Endothelial cell of umbilical vein (primary cell): ENCODE measurements at regions not wholly inside any gene's neighbourhood (a gene's known extent, or its start where the extent isn't known, plus 50 kb on each side); places are given as distances from the start of the nearest gene placed in this dataset.

Experiments
- BruUV-seq: library from RNA; stranded (reverse); fragments of 400-500 nt; replicated peaks from 2 replicates; lab custom pipeline; 2021; lab: Mats Ljungman, UMichigan
- CTCF ChIA-PET: fragments of 300-600, 350-600 bp; sonication (Branson Sonifier 250); formaldehyde crosslinking; loops from one replicate; lab custom pipeline; 2021; ENCODE audit warnings: antibody characterized with exemption, inconsistent platforms; lab: Charles Lee
- POLR2A ChIA-PET: fragments of 300-600, 350-600 bp; sonication (Branson Sonifier 250); formaldehyde crosslinking; loops from one replicate; lab custom pipeline; 2021; ENCODE audit warnings: antibody characterized with exemption, inconsistent platforms; lab: Charles Lee
- DNase-seq: peaks from one replicate; pipeline ENCODE4 v3.0.0-alpha.2; 2011; ENCODE audit warnings: low read depth, low spot score
- FAIRE-seq: peaks from 2 replicates; lab custom pipeline; 2011; peaks lifted over from hg19 to GRCh38; lab: Jason Lieb, UNC
- H2AFZ ChIP-seq: 2 replicates; pipeline ENCODE4 v1.6.0; 2012; ENCODE audit warnings: low read depth, low read length, control low read depth, inconsistent platforms
- H3K27ac ChIP-seq: 2 replicates; pipeline ENCODE4 v1.5.1; 2011; ENCODE audit warnings: low read depth, mild to moderate bottlenecking, control low read depth, low read length, moderate library complexity; ENCODE audit not compliant: insufficient read depth
- H3K27me3 ChIP-seq, 2 experiments: 2 replicates each; pipeline versions ENCODE4 v1.6.0 to v1.6.1; 2011; ENCODE audit warnings: low read length in 2 of 2, mixed read lengths in 1 of 2; ENCODE audit not compliant: control insufficient read depth in 2 of 2, insufficient read depth in 2 of 2
- H3K36me3 ChIP-seq, 2 experiments: 2 replicates in 1 of 2; 3 replicates in 1 of 2; pipeline ENCODE4 v1.5.1; 2011; ENCODE audit warnings: low read length in 2 of 2, mild to moderate bottlenecking in 1 of 2, moderate library complexity in 1 of 2; ENCODE audit not compliant: control insufficient read depth in 2 of 2, insufficient read depth in 2 of 2; ENCODE audit errors: extremely low read depth in 1 of 2
- H3K4me1 ChIP-seq: 3 replicates; pipeline ENCODE4 v1.5.1; 2011; ENCODE audit warnings: mild to moderate bottlenecking, low read length; ENCODE audit not compliant: control insufficient read depth, insufficient read depth; ENCODE audit errors: extremely low read depth
- H3K4me2 ChIP-seq: 2 replicates; pipeline ENCODE4 v1.6.1; 2011; ENCODE audit warnings: low read length, control low read depth, mixed read lengths; ENCODE audit not compliant: insufficient read depth
- H3K4me3 ChIP-seq, 3 experiments: fragments of 200-600 bp in 1 of 3; sonication (generic), shearing (Covaris generic) in 1 of 3; replicated peaks in 1 of 3; 2 replicates each; pipeline ENCODE4 v1.5.1; 2011 to 2016; ENCODE audit warnings: control low read depth in 3 of 3, low read length in 3 of 3, mild to moderate bottlenecking in 2 of 3, inconsistent platforms in 1 of 3, low read depth in 1 of 3, moderate library complexity in 1 of 3; ENCODE audit not compliant: insufficient read depth in 1 of 3
- H3K79me2 ChIP-seq: 2 replicates; pipeline ENCODE4 v1.6.0; 2012; ENCODE audit warnings: low read length, inconsistent platforms; ENCODE audit not compliant: control insufficient read depth, insufficient read depth
- H3K9ac ChIP-seq: replicated peaks from 2 replicates; pipeline ENCODE3; 2011; ENCODE audit warnings: low read length, control low read depth; ENCODE audit not compliant: insufficient read depth; ENCODE audit errors: extremely low read depth
- H3K9me1 ChIP-seq: replicated peaks from 3 replicates; pipeline ENCODE4 v1.6.0; 2011; ENCODE audit warnings: mild to moderate bottlenecking, low read length; ENCODE audit not compliant: control insufficient read depth, insufficient read depth; ENCODE audit errors: extremely low read depth
- H3K9me3 ChIP-seq: replicated peaks from 2 replicates; pipeline ENCODE4 v1.5.1; 2012; ENCODE audit warnings: low read length, inconsistent platforms; ENCODE audit not compliant: control insufficient read depth, insufficient read depth
- H4K20me1 ChIP-seq: replicated peaks from 2 replicates; pipeline ENCODE3; 2011; ENCODE audit warnings: mild to moderate bottlenecking, low read length; ENCODE audit not compliant: control insufficient read depth, insufficient read depth; ENCODE audit errors: extremely low read depth
- EZH2 ChIP-seq: IDR thresholded peaks from 2 replicates; pipeline ENCODE4 v1.6.1; 2012; ENCODE audit warnings: borderline replicate concordance, low read depth, mild to moderate bottlenecking, moderate library complexity, low read length, inconsistent platforms; ENCODE audit not compliant: severe bottlenecking
- FOS ChIP-seq: IDR thresholded peaks from 2 replicates; pipeline ENCODE4 v1.6.1; 2011; ENCODE audit warnings: mild to moderate bottlenecking, low read length, moderate library complexity, borderline replicate concordance; ENCODE audit not compliant: insufficient read depth
- GATA2 ChIP-seq: IDR thresholded peaks from 2 replicates; pipeline ENCODE4 v1.7.0; 2011; ENCODE audit warnings: low read depth, mild to moderate bottlenecking, moderate library complexity, mixed read lengths, low read length; ENCODE audit not compliant: insufficient read length, insufficient read depth
- JUN ChIP-seq: IDR thresholded peaks from 2 replicates; pipeline ENCODE4 v1.6.1; 2011; ENCODE audit warnings: borderline replicate concordance, low read depth; ENCODE audit not compliant: insufficient read length, insufficient read depth
- MYC ChIP-seq: IDR thresholded peaks from one replicate; pipeline ENCODE4 v1.6.1; 2011; ENCODE audit warnings: mild to moderate bottlenecking, low read depth, low read length
- POLR2A ChIP-seq: IDR thresholded peaks from 2 replicates; pipeline ENCODE4 v1.6.1; 2012; ENCODE audit warnings: low read depth, mild to moderate bottlenecking, control low read depth, low read length
- POLR2AphosphoS5 ChIP-seq: IDR thresholded peaks from 2 replicates; pipeline ENCODE4 v1.6.1; 2012; ENCODE audit warnings: low read depth, mild to moderate bottlenecking, control low read depth, low read length, moderate library complexity; ENCODE audit not compliant: insufficient read depth
- dilution Hi-C: fragments of 300-500 bp; cut with MboI; formaldehyde crosslinking; loops from one replicate; pipeline ENCODE4 v1.15.0; 2019; ENCODE audit warnings: low sequenced_read_pairs; ENCODE audit not compliant: extremely low pct_ligation_motif_present
- intact Hi-C: fragments of 100-400 bp; cut with micrococcal nuclease; formaldehyde crosslinking; loops from one replicate; pipeline ENCODE4 v1.10.0; 2022
- TF ChIP-seq, protein P1 (sequence below): IDR thresholded peaks from 2 replicates; pipeline ENCODE4 v1.6.1; 2011; ENCODE audit not compliant: insufficient read depth, insufficient read length
- TF ChIP-seq, protein P2 (sequence below), 2 donors: IDR thresholded peaks; 1 replicate in 1 of 2; 2 replicates in 1 of 2; pipeline ENCODE4 v1.5.1; 2011; ENCODE audit warnings: low read length in 2 of 2, mild to moderate bottlenecking in 2 of 2, moderate library complexity in 2 of 2, control low read depth in 1 of 2, inconsistent platforms in 1 of 2, low read depth in 1 of 2; ENCODE audit not compliant: insufficient read depth in 1 of 2; ENCODE audit errors: extremely low read depth in 1 of 2

DNA sequence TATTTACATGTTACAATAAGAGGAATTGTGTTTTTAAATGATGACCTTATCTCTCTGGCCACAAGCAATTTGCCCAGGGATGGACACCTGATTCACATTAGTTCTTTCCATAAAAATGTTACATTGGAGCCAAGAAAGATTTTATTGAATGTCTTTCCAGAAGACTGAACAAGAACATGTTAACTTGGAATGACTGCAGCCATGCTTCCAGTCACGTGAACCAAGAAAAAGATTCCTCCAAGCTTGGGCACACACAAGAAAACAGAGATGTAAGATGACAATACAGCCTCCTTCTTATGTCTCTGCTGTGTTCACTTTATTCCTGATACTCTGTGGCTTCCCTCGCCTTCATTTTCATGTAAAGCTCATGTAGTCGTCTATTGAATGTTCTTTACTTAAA is 737.6 kb downstream of the TRIML1 start:
- Histone ChIP-seq H3K4me2 (no peak overlapping the region), H3K9ac (no peak overlapping the region), H3K4me3 (no peak overlapping the region), H3K9me3 (peaks cover 2% of the 10 kb centered on the region), H3K36me3 (no peaks in the 10 kb centered on the region), H4K20me1 (no peaks in the 10 kb centered on the region), H3K4me1 (no peaks in the 10 kb centered on the region), H2AFZ (no peak overlapping the region), H3K79me2 (no peaks in the 10 kb centered on the region), H3K9me1 (no peaks in the 10 kb centered on the region), H3K27me3 (no peaks in the 10 kb centered on the region), H3K27ac (no peak overlapping the region)
- TF ChIP-seq GATA2 (no peak), POLR2AphosphoS5 (no peak), FOS (no peak), MYC (no peak), EZH2 (no peak), POLR2A (no peak), JUN (no peak)
- TF ChIP-seq, protein P1, sequence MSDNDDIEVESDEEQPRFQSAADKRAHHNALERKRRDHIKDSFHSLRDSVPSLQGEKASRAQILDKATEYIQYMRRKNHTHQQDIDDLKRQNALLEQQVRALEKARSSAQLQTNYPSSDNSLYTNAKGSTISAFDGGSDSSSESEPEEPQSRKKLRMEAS, result no peak
- TF ChIP-seq, protein P2, sequence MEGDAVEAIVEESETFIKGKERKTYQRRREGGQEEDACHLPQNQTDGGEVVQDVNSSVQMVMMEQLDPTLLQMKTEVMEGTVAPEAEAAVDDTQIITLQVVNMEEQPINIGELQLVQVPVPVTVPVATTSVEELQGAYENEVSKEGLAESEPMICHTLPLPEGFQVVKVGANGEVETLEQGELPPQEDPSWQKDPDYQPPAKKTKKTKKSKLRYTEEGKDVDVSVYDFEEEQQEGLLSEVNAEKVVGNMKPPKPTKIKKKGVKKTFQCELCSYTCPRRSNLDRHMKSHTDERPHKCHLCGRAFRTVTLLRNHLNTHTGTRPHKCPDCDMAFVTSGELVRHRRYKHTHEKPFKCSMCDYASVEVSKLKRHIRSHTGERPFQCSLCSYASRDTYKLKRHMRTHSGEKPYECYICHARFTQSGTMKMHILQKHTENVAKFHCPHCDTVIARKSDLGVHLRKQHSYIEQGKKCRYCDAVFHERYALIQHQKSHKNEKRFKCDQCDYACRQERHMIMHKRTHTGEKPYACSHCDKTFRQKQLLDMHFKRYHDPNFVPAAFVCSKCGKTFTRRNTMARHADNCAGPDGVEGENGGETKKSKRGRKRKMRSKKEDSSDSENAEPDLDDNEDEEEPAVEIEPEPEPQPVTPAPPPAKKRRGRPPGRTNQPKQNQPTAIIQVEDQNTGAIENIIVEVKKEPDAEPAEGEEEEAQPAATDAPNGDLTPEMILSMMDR (IDR thresholded peaks at IDR 0.05; ENCODE audit: extremely low read depth in 1 of 2, insufficient read depth in 1 of 2, low read depth in 1 of 2, low read length in 2 of 2), result no peak
- no peak for DNase-seq
- CTCF ChIA-PET, result no interaction called here
- dilution Hi-C loops (no loop called here), intact Hi-C loops (no loop called here)
- no TSS peak for BruUV-seq
- FAIRE-seq, result no peak
- POLR2A ChIA-PET, result no interaction called here
